ENCODE measurements at regions not wholly inside any gene's neighbourhood (a gene's known extent, or its start where the extent isn't known, plus 50 kb on each side); places are given as distances from the start of the nearest gene placed in this dataset.
"Not testable (repeated sequence)": the region's sequence is repeated elsewhere in the genome, so short reads cannot be mapped to it uniquely, and the experiment has no call there.

DNA sequence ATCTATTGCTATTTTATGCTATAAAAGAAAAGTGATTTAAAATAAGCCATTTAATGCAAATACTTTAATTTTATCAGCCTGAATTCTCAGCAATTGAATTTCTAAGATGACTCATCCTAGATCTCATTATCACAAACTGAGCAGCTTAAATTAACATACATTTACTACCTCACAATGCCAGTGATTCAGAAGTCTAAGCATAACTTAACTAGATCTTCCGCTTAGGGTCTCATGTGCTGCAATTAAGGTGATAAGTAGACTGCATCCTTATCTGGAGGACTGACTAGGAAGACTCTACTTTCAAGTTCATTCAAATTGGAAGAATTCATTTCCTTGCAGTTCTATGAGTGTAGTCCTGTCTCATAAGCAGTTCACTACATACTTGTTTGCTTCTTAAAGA lies 286.6 kb downstream of the COL11A1 start:
- no peak overlapping the region for H3K4me3 ChIP-seq (ENCODE audit: low read length)
- DNase-seq (ENCODE audit: low read depth, low spot score), result no peak

DNA sequence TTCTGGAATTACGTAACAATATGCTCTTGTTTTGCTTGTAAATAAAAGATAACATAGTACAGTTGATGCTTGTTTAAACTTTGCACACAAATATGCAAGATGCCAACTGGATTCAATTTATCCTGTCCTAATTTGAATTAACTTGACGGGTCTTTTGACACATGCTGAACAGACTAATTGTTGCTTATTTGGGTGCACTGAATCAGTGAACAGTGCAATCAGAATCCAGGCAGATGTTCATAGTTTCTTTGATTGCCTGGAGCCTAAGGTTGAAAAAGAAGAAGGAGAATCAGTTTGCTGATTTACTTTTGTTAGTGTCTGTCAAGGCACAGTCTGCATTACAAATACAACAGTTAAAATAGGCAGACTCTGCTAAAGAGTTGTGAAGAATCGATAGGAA lies 307.9 kb downstream of the COL11A1 start:
- H3K4me3 ChIP-seq (ENCODE audit: low read length), result no peak overlapping the region
- DNase-seq (ENCODE audit: low read depth, low spot score), result no peak

DNA sequence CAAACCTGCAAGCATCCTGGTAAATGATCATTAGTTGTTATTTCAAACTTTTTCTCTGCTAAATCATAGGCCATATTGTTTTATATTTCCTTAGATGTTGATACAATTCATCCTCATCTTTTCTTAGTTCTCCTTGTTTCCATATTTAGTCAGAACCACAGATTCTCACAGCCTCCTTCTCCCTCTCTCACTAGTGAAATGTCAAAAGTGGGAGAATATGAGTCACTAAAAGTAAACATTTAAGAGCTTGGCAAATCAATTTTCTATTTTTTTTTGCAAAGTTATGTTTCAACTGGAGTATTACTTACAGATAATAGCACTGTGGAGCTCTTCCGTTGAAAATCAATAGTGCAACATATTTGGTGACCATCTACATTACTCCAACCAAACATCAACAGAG lies 308.8 kb downstream of the COL11A1 start:
- no peak for DNase-seq (ENCODE audit: low read depth, low spot score)
- no peak overlapping the region for H3K4me3 ChIP-seq (ENCODE audit: low read length)

DNA sequence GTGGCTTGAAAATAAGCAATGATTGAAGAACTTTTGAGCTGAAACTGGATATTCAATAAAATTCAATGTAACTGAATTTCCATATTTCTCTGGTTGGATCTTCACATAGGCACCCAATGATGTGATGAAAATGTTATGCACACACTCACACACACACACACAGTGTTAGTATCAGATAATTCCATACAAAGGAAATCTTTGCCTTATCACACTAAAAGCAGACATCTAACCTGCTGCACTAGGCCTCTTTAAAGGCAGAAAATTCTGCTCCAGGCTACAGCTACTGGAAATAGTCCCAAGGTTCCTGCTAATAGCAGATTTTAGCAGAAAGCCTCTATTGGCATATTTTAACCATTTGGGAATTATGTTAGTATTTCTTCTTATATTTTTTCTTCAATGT lies 309.6 kb downstream of the COL11A1 start:
- no peak overlapping the region for H3K4me3 ChIP-seq (ENCODE audit: low read length)

DNA sequence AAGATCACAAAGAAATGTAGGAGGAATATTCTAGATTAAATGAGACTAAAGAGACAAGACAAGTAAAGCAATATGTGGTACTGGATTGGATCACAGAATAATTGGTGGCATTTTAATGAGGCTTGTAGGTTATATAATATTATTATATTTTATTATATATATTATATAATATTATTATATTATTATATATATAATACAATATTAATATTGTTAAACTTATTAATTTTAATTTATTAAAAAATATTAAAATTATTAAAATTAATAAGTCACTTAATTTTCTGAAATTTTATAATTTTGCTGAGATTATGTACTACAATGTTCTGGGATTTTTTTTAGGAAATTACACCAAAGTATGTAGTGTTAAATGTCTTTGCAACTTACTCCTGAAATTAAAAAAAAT lies 311.9 kb downstream of the COL11A1 start:
- no peak for DNase-seq (ENCODE audit: low read depth, low spot score)
- H3K4me3 ChIP-seq (ENCODE audit: low read length), result no peak overlapping the region

More for the DNA sequence above, 309.6 kb downstream of the COL11A1 start:
- DNase-seq (ENCODE audit: low read depth, low spot score), result no peak

DNA sequence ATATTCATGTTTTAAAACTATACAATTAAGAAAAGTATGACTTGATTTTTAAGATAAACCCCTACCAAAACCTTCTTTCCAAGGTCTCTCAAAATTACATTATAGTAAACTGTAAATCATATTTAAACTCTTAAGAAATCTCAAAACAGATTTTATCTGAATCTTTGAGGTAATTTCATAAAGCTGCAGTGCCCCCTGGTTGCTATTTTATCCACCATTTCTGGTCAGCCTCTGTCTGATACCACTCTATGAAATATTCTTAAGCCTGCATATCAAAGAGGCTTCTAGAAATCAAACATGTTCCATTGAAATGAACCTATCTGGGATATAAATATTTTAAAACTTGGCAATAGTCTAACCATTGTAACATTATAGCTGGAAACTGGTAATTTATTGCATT lies 317.3 kb downstream of the COL11A1 start:
- DNase-seq (ENCODE audit: low read depth, low spot score), result no peak
- no peak overlapping the region for H3K4me3 ChIP-seq (ENCODE audit: low read length)

DNA sequence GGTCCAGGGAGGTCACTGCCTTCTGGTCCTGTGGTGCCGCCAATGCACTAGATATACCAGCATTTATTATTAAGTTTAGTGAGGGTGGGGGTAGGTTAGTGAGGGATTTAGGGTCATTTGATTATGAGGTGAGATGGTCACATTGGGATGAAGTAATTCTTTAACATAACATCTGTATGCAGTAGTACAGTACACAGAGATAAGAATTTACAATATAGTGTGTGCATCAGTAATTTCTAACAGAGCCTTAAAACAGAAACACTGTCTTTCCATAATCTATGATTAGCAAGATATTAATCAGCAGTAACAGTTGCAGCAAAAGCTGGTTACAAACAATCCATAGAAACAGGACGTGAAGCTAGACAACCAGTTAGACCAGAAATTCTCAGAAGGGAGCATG lies 318.4 kb downstream of the COL11A1 start:
- not testable (repeated sequence) for DNase-seq (ENCODE audit: low read depth, low spot score); H3K4me3 ChIP-seq (ENCODE audit: low read length)

DNA sequence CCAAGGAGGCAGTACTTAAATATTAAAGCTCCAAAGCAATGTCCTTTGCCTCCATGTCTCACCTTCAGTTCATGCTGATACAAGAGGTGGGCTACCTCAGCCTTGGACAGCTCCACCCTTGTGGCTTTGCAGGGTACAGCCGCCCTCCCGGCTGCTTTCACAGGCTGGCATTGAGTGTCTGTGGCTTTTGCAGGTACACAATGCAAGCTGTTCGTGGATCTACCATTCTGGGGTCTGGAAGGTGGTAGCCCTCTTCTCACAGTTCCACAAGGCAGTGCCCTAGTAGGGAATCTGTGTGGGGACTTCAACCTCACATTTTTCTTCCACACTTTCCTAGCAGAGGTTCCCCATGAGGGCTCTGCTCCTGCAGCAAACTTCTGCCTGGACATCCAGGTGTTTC lies 324.8 kb downstream of the COL11A1 start:
- DNase-seq (ENCODE audit: low read depth, low spot score), result no peak
- H3K4me3 ChIP-seq (ENCODE audit: low read length), result no peak overlapping the region

DNA sequence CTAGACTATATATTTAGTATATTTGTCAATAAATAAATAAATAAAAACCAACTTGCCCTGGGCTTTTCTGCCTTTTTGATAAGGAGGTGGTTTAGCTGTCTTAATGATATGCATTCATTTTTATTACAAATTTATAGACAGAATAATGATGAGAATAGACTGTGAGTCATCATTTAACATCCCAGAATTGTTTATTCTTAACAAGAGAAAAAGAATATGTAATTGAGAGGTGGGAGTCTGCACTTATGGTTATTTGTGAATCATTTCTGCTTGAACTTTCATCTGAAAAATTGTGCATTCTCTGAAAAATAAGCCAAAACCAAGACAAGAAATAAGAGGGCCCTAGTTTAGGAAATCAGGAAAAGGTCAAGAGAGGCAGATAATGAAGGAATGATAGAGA lies 326.2 kb downstream of the COL11A1 start:
- no peak overlapping the region for H3K4me3 ChIP-seq (ENCODE audit: low read length)
- DNase-seq (ENCODE audit: low read depth, low spot score), result no peak

DNA sequence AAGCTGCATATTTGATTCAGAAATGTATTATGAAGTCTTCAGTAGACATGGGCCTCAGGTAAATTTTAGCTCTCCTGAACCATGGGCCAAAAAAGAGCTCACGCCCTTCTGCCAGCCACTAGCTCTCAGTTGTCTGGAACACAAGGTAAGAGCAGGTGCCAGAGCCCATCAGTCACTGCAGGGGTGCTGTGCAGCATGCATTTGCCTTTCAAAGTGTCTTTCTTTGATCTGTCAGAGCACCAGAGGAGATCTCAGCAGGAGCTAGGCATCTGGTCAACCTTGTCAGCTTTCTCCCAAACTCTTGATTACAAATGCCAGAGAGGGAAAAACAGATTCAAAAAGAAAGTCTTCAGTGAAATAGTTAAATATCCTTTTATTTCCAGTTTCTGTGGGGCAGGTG lies 332.3 kb downstream of the COL11A1 start:
- DNase-seq (ENCODE audit: low read depth, low spot score), result no peak
- no peak overlapping the region for H3K4me3 ChIP-seq (ENCODE audit: low read length)

DNA sequence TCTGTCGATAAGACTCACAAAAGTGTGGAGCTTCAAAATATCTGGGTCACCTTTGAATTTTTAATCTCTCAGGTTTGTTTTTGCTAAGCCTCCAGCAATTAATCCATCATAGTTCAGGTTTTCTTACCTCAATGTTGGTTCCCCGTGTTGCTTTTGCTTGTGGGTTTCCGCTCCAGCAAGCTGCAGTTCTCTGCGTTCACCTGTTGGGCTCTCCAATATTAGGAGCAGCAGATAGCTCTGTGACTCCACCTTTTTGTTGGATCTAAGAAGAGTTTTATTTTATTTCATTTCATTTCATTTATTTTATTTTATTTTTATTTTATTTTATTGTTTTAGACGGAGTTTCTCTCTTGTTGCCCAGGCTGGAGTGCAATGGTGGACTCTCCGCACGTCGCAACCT lies 335.5 kb downstream of the COL11A1 start:
- DNase-seq (ENCODE audit: low read depth, low spot score), result no peak
- H3K4me3 ChIP-seq (ENCODE audit: low read length), result no peak overlapping the region

DNA sequence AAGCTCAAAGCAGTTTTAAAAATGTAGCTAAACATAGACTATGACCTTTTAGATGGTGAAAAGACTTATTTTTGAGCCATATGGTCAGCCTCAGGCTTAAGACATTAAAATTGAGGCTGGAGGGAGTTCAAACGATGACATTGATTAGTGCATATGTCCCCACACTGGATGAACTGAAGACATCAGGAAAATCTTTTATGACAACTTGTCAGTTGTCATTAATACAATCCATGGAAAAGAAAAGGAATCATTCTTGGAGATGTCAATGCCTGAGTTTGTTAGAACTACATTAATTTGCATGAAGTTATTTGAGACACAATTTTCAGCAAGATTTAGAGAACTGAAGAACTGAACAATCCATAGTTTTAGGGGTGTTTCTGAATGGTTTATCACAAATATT lies 349.9 kb downstream of the COL11A1 start:
- no peak for DNase-seq (ENCODE audit: low read depth, low spot score)
- no peak overlapping the region for H3K4me3 ChIP-seq (ENCODE audit: low read length)

DNA sequence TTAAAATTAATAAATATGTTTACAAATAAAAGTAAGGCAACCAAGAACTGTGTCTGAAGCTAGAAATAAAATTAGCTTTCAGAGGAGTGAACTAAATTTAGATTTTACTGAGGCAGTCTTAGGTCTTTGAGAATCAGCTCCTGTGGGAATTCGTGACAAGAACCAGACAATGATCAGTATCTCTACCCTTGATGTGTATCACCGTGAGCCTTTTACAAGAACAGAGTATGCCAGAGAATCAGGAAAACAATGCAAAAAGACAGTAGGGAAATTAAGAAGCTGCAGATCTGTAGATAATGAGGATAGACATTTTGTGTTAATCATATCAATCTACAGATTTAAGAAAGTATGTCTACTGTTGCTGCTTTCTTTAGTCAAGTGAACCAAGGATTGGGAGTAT lies 351.0 kb downstream of the COL11A1 start:
- no peak for DNase-seq (ENCODE audit: low read depth, low spot score)
- H3K4me3 ChIP-seq (ENCODE audit: low read length), result no peak overlapping the region

DNA sequence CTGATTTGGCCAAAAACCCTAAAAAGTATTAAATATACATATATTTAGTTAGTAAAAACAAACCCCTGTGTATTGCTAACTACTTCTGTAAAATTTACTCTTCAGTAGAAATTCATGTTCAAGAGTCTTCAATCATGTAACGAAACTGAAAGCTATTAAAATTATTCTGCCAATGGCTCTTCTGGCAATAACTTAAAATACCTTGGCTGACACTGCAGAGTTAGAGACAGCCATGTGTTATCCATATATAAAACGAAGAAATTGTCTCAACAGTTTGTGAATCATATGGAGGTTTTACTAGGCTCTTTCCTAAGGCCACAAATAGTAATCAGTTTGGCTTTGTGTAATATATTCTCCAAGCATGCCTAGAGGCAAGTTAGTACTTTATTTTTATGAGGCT lies 357.2 kb downstream of the COL11A1 start:
- H3K4me3 ChIP-seq (ENCODE audit: low read length), result no peak overlapping the region
- no peak for DNase-seq (ENCODE audit: low read depth, low spot score)

DNA sequence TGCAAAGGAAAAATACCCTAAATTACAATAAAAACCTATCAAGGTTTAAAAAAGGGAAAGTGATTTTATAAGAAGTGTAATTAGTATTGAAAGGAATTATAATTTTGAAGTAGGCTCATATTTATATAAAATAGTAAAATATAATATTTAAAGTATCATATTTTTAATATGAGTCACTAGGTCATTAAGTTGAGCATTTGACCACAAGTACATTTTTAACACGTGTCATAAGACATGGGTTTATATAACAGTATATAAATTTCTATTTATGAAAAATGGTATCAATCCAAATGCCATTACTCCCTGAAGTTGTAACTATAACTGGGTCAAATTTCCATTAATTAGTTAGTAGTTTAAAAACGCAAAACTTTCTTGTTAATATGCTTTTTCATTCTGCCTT lies 365.9 kb downstream of the COL11A1 start:
- H3K4me3 ChIP-seq (ENCODE audit: low read length), result no peak overlapping the region
- DNase-seq (ENCODE audit: low read depth, low spot score), result no peak

DNA sequence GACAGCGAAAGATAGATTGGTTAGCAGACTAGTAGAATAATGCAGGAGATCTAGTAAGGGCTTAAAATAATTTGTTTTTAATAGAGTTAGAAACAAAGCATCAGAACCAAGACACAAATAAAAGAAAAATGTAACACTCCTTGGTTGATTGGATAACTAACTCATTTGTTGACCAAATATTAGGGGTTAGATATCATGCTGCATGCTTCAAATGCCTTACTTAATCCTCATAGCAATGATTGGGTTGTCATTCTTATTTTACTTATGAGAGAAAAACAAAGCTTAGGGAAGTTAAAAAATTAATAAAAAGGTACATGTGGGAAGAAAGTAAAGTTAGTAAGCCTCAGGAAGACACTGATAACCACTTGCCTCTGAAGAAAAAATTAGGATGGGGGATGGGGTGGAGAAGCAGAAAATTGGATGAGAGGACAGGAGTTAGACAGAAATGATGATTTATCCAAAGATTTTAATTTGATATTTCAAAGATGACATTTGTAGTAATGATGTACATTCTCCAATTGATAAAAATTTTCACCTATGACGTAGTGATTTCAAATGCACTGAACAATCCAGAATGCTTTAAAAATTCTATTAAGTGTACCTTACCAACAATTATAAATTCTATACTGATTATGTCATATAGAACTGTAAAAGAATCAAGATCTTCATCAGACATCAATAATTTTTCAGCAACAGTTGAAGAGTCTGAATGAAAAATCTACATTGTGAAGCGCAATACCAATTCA lies 374.7 kb downstream of the COL11A1 start:
- DNase-seq (ENCODE audit: low read depth, low spot score), result no peak
- no peak overlapping the region for H3K4me3 ChIP-seq (ENCODE audit: low read length)

DNA sequence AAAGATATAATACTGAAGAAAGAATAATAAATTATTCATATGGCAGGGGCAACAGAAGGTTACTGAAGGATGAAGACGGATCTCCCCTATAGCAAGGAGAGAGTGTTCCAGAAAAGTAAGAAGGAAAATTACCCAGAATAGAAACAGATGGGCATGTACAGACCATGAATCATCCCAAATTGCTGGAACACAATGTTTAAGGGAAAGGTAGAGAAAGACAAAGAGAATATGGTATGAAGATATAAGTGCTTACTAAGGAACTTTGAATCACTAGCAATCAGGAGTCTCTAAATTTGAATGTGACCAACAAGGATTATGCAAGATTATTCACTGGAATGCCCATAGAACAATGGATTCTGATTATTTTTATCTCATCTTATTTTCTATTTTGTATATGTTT lies 375.4 kb downstream of the COL11A1 start:
- H3K4me3 ChIP-seq (ENCODE audit: low read length), result no peak overlapping the region
- DNase-seq (ENCODE audit: low read depth, low spot score), result no peak

DNA sequence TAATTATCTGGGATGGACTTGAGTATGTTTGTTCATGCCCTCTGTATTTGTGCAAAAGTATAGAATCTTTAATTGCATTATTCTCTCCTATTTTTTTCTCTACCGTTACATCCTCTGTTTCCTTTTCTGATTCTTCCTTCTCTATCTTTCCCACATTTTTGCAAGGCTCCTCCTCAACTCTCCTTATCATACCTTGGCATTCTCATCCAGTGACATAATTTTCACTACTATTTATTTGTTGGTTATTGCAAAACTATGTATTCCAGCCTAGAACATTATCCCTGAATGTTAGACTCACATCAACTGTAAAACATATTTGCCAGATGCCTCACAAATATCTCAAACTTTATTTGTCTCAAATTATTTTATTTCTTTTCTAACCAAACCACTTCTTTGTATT lies 381.9 kb downstream of the COL11A1 start:
- H3K4me3 ChIP-seq (ENCODE audit: low read length), result no peak overlapping the region
- no peak for DNase-seq (ENCODE audit: low read depth, low spot score)

DNA sequence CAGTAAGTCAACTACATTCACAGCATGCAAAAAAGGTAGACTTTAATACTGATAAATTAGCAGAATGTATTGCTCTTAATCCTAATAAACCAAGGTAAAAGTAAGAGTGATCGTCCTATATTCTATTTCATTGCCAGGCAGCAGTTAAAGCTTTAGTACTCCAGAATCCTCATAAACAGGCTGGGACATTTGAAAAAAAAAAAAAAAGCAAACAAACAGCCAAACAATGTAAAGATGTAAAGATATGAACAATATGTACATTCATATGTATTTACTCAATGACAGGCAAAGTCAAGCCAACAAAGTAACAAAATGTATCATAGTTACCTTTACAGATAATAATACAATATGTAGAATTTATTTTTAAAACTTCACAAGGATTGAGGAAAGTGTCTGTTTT lies 383.6 kb downstream of the COL11A1 start:
- no peak for DNase-seq (ENCODE audit: low read depth, low spot score)

DNA sequence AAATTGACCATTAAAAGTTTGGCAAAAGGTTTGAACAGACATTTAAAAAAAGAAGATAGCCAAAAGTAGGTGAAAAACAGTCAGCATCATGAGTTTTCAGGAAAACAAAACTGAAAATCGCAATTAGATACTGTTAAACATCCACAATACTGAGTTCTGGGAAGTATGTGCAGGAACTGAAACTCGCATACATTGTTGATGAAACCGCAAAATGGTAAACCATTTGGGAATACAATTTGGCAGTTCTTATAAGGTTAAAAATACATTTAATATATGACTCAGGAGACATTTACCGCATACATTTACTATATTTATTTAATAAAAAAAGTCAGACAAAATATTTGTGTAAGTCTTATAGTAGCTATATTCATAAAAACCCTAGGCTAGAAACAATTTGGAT lies 393.2 kb downstream of the COL11A1 start:
- DNase-seq (ENCODE audit: low read depth, low spot score), result no peak
- no peak overlapping the region for H3K4me3 ChIP-seq (ENCODE audit: low read length)

More for the DNA sequence above, 383.6 kb downstream of the COL11A1 start:
- H3K4me3 ChIP-seq (ENCODE audit: low read length), result no peak overlapping the region

DNA sequence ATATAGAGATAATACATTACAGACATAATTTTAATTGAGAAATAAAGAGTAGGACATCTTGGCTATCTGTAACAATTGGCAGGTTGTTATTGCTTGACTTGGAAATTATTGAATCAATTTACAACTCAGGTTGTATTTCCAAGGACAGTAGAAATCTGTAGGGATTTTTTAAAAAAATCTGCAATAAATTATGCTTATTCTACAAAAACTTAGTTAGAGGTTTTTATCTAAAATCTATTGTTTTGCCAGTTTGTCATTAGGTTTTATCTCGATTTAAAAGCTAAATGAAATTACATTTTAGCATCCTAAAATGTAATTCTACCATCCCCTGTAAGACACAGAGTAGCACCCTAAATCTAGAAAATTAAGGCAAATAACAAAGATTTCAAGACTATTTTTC lies 408.8 kb downstream of the COL11A1 start:
- no peak for DNase-seq (ENCODE audit: low read depth, low spot score)
- no peak overlapping the region for H3K4me3 ChIP-seq (ENCODE audit: low read length)

DNA sequence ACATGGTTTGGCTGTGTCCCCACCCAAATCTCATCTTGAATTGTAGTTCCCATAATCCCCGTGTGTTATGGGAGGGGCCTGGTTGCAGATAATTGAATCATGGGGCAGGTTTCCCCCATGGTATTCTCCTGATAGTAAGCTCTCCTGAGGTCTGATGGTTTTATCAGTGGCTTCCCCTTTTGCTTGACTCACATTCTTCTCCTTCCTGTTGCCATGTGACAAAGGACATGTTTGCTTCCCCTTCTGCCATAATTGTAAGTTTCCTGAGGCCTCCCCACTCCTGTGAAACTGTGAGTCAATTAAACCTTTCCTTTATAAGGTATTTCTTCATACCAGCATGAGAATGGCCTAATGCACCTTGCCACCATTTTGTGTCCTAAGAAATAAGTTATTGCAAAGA lies 415.0 kb downstream of the COL11A1 start:
- no peak overlapping the region for H3K4me3 ChIP-seq (ENCODE audit: low read length)
- DNase-seq (ENCODE audit: low read depth, low spot score), result no peak
